SH-SY5Y (cell line): ENCODE measurements at regions not wholly inside any gene's neighbourhood (a gene's known extent, or its start where the extent isn't known, plus 50 kb on each side); places are given as distances from the start of the nearest gene placed in this dataset.

Source experiments
- GATA2 ChIP-seq: IDR thresholded peaks from 2 replicates; pipeline ENCODE4 v1.6.1; 2011; ENCODE audit warnings: mild to moderate bottlenecking, low read depth, low read length
- GATA3 ChIP-seq: IDR thresholded peaks from 2 replicates; pipeline ENCODE4 v1.6.1; 2011; ENCODE audit warnings: low read depth, mild to moderate bottlenecking, low read length, moderate library complexity

DNA sequence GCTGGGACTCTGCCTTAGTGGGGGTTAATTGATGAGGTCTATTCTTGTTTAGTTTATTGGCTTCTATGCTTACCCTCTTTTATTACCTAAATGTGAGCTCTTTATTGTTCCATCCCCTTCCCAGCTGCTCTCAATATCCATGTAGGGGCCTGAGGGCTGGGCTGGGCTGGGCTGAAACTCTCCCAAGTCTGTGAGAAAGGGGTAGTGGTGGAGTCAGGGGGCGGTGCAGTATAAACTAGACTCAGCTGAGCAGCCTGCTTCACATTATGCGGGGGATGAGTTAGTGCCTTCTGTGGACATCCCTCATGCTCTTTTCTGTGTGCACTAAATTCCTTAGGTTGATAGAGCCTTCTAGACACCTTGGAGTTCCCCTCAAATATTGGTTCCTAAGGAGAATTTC is 451.8 kb upstream of the PTGER4 start:
- TF ChIP-seq GATA3 (no peak), GATA2 (no peak)
